Stomach (tissue), 4 donors: ENCODE measurements at regions not wholly inside any gene's neighbourhood (a gene's known extent, or its start where the extent isn't known, plus 50 kb on each side); places are given as distances from the start of the nearest gene placed in this dataset.

ENCODE experiments used
- POLR2A ChIP-seq, 4 donors: fragments of 450-650 bp; IDR thresholded peaks; one replicate each; pipeline ENCODE4 v1.6.1; 2016; ENCODE audit warnings: antibody characterized with exemption in 4 of 4, control low read depth in 2 of 4, mild to moderate bottlenecking in 1 of 4, moderate library complexity in 1 of 4
- TF ChIP-seq, protein P1 (sequence below), 7 experiments: fragments of 450-650 bp in 4 of 7; fragments of 200-600 bp in 3 of 7; sonication (generic) in 3 of 7; IDR thresholded peaks; one replicate each; pipeline ENCODE4 v1.5.1; 2016 to 2019; ENCODE audit warnings: antibody characterized with exemption in 7 of 7, control low read depth in 2 of 7, mild to moderate bottlenecking in 1 of 7

DNA sequence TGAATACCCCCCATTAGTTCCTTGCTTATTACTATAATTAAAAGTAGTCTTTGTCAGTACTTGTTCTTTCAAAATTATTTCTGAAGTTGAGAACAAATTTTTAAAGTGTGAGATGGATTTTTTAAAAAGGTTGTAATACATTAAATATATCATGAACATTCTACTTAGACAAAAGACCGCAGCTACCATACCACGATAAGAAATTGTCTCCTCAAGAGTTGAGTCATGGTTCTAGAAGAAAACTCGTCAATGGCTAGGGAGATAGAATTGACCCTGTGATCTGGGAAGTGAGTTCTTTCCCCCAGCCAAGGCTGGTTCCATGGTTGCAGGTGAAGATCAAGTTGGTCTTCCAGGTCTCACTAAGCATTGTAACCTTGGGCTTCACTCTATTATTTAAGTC lies 67.8 kb upstream of the ACYP2 start:
- TF ChIP-seq, protein P1, sequence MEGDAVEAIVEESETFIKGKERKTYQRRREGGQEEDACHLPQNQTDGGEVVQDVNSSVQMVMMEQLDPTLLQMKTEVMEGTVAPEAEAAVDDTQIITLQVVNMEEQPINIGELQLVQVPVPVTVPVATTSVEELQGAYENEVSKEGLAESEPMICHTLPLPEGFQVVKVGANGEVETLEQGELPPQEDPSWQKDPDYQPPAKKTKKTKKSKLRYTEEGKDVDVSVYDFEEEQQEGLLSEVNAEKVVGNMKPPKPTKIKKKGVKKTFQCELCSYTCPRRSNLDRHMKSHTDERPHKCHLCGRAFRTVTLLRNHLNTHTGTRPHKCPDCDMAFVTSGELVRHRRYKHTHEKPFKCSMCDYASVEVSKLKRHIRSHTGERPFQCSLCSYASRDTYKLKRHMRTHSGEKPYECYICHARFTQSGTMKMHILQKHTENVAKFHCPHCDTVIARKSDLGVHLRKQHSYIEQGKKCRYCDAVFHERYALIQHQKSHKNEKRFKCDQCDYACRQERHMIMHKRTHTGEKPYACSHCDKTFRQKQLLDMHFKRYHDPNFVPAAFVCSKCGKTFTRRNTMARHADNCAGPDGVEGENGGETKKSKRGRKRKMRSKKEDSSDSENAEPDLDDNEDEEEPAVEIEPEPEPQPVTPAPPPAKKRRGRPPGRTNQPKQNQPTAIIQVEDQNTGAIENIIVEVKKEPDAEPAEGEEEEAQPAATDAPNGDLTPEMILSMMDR (IDR thresholded peaks at IDR 0.05), result no peak
- TF ChIP-seq POLR2A (IDR thresholded peaks at IDR 0.05), result no peak
